ENCODE measurements at regions not wholly inside any gene's neighbourhood (a gene's known extent, or its start where the extent isn't known, plus 50 kb on each side); places are given as distances from the start of the nearest gene placed in this dataset.

- H3K36me3 Mint-ChIP-seq (ENCODE audit: low read depth): no peaks in the 10 kb centered on the region
- ATAC-seq (no peak), DNase-seq (no peak)
- peaks cover 2% of the 10 kb centered on the region for H3K4me1 Mint-ChIP-seq
- H3K27me3 Mint-ChIP-seq: no peaks in the 10 kb centered on the region
- H3K9me3 ChIP-seq (ENCODE audit: control insufficient read depth, low read length, poor library complexity, severe bottlenecking): no peaks in the 10 kb centered on the region
- H3K4me3 Mint-ChIP-seq: no peak overlapping the region
- no peak overlapping the region for H3K27ac Mint-ChIP-seq
Observed at GRCh38 chr6:100990070-100990469, 108.9 kb upstream of the ASCC3 start.

- Mint-ChIP-seq H3K36me3 (ENCODE audit: low read depth) (no peaks in the 10 kb centered on the region), H3K27ac (no peak overlapping the region), H3K4me1 (no peaks in the 10 kb centered on the region), H3K27me3 (no peaks in the 10 kb centered on the region), H3K4me3 (no peak overlapping the region)
- ATAC-seq: no peak
- no peak for DNase-seq
- H3K9me3 ChIP-seq (ENCODE audit: control insufficient read depth, low read length, poor library complexity, severe bottlenecking): no peaks in the 10 kb centered on the region
Observed at GRCh38 chr6:100996409-100996808, 115.3 kb upstream of the ASCC3 start.

- no peak overlapping the region for H3K27ac Mint-ChIP-seq
- H3K36me3 Mint-ChIP-seq (ENCODE audit: low read depth): no peaks in the 10 kb centered on the region
- H3K4me3 Mint-ChIP-seq: no peak overlapping the region
- no peaks in the 10 kb centered on the region for H3K27me3 Mint-ChIP-seq
- H3K4me1 Mint-ChIP-seq: no peaks in the 10 kb centered on the region
- H3K9me3 ChIP-seq (ENCODE audit: control insufficient read depth, low read length, poor library complexity, severe bottlenecking): no peaks in the 10 kb centered on the region
- DNase-seq: no peak
- no peak for ATAC-seq
Observed at GRCh38 chr6:100998111-100998510, 117.0 kb upstream of the ASCC3 start.

GRCh38 chr6:100999034-100999597, 118.0 kb upstream of the ASCC3 start:
- ATAC-seq (no peak), DNase-seq (no peak)
- Mint-ChIP-seq H3K4me3 (no peak overlapping the region), H3K27me3 (no peaks in the 10 kb centered on the region), H3K27ac (no peak overlapping the region), H3K36me3 (ENCODE audit: low read depth) (no peaks in the 10 kb centered on the region), H3K4me1 (no peaks in the 10 kb centered on the region)
- no peaks in the 10 kb centered on the region for H3K9me3 ChIP-seq (ENCODE audit: control insufficient read depth, low read length, poor library complexity, severe bottlenecking)

- Mint-ChIP-seq H3K27ac (no peak overlapping the region), H3K36me3 (ENCODE audit: low read depth) (no peaks in the 10 kb centered on the region), H3K27me3 (no peaks in the 10 kb centered on the region), H3K4me1 (no peaks in the 10 kb centered on the region), H3K4me3 (no peak overlapping the region)
- no peak for DNase-seq
- ATAC-seq: no peak
- no peaks in the 10 kb centered on the region for H3K9me3 ChIP-seq (ENCODE audit: control insufficient read depth, low read length, poor library complexity, severe bottlenecking)
Observed at GRCh38 chr6:101000341-101000740, 119.2 kb upstream of the ASCC3 start.

GRCh38 chr6:101001012-101001411, 119.9 kb upstream of the ASCC3 start:
- Mint-ChIP-seq H3K27me3 (no peaks in the 10 kb centered on the region), H3K36me3 (ENCODE audit: low read depth) (no peaks in the 10 kb centered on the region), H3K4me3 (no peak overlapping the region), H3K4me1 (no peaks in the 10 kb centered on the region), H3K27ac (no peak overlapping the region)
- ATAC-seq: no peak
- no peak for DNase-seq
- H3K9me3 ChIP-seq (ENCODE audit: control insufficient read depth, low read length, poor library complexity, severe bottlenecking): no peaks in the 10 kb centered on the region

- no peak for DNase-seq
- H3K4me3 Mint-ChIP-seq: no peak overlapping the region
- no peaks in the 10 kb centered on the region for H3K4me1 Mint-ChIP-seq
- ATAC-seq: no peak
- H3K36me3 Mint-ChIP-seq (ENCODE audit: low read depth): no peaks in the 10 kb centered on the region
- H3K27ac Mint-ChIP-seq: no peak overlapping the region
- no peaks in the 10 kb centered on the region for H3K9me3 ChIP-seq (ENCODE audit: control insufficient read depth, low read length, poor library complexity, severe bottlenecking)
- no peaks in the 10 kb centered on the region for H3K27me3 Mint-ChIP-seq
Observed at GRCh38 chr6:101001607-101002006, 120.5 kb upstream of the ASCC3 start.

- H3K4me1 Mint-ChIP-seq: no peaks in the 10 kb centered on the region
- no peaks in the 10 kb centered on the region for H3K27me3 Mint-ChIP-seq
- no peaks in the 10 kb centered on the region for H3K9me3 ChIP-seq (ENCODE audit: control insufficient read depth, low read length, poor library complexity, severe bottlenecking)
- H3K4me3 Mint-ChIP-seq: no peak overlapping the region
- ATAC-seq (no peak), DNase-seq (no peak)
- H3K36me3 Mint-ChIP-seq (ENCODE audit: low read depth): no peaks in the 10 kb centered on the region
- H3K27ac Mint-ChIP-seq: no peak overlapping the region
Observed at GRCh38 chr6:101003075-101003474, 121.9 kb upstream of the ASCC3 start.

GRCh38 chr6:101011186-101011585, 130.1 kb upstream of the ASCC3 start:
- Mint-ChIP-seq H3K36me3 (ENCODE audit: low read depth) (no peaks in the 10 kb centered on the region), H3K27ac (peak overlapping the region; percentile 56), H3K4me3 (peak overlapping the region; percentile 74), H3K27me3 (no peaks in the 10 kb centered on the region), H3K4me1 (peaks cover 12% of the 10 kb centered on the region)
- H3K9me3 ChIP-seq (ENCODE audit: control insufficient read depth, low read length, poor library complexity, severe bottlenecking): no peaks in the 10 kb centered on the region
- DNase-seq (no peak), ATAC-seq (peak; percentile 69)

- no peaks in the 10 kb centered on the region for H3K27me3 Mint-ChIP-seq
- H3K9me3 ChIP-seq (ENCODE audit: control insufficient read depth, low read length, poor library complexity, severe bottlenecking): no peaks in the 10 kb centered on the region
- no peak overlapping the region for H3K4me3 Mint-ChIP-seq
- no peak for DNase-seq
- peaks cover 12% of the 10 kb centered on the region for H3K4me1 Mint-ChIP-seq
- no peak for ATAC-seq
- no peak overlapping the region for H3K27ac Mint-ChIP-seq
- no peaks in the 10 kb centered on the region for H3K36me3 Mint-ChIP-seq (ENCODE audit: low read depth)
Observed at GRCh38 chr6:101013612-101014195, 132.6 kb upstream of the ASCC3 start.

GRCh38 chr6:101015541-101015940, 134.4 kb upstream of the ASCC3 start:
- Mint-ChIP-seq H3K36me3 (ENCODE audit: low read depth) (no peaks in the 10 kb centered on the region), H3K4me1 (peaks cover 12% of the 10 kb centered on the region)
- no peak for ATAC-seq

GRCh38 chr6:101016163-101016562, 135.0 kb upstream of the ASCC3 start:
- no peak overlapping the region for H3K27ac Mint-ChIP-seq
- no peaks in the 10 kb centered on the region for H3K36me3 Mint-ChIP-seq (ENCODE audit: low read depth)
- ATAC-seq (no peak), DNase-seq (no peak)
- H3K9me3 ChIP-seq (ENCODE audit: control insufficient read depth, low read length, poor library complexity, severe bottlenecking): no peaks in the 10 kb centered on the region
- peaks cover 6% of the 10 kb centered on the region for H3K4me1 Mint-ChIP-seq
- H3K4me3 Mint-ChIP-seq: no peak overlapping the region
- no peaks in the 10 kb centered on the region for H3K27me3 Mint-ChIP-seq

More at GRCh38 chr6:101015541-101015940, 134.4 kb upstream of the ASCC3 start:
- H3K27me3 Mint-ChIP-seq: no peaks in the 10 kb centered on the region
- H3K27ac Mint-ChIP-seq: no peak overlapping the region
- no peaks in the 10 kb centered on the region for H3K9me3 ChIP-seq (ENCODE audit: control insufficient read depth, low read length, poor library complexity, severe bottlenecking)
- no peak overlapping the region for H3K4me3 Mint-ChIP-seq
- no peak for DNase-seq

GRCh38 chr6:101018157-101018556, 137.0 kb upstream of the ASCC3 start:
- no peak overlapping the region for H3K4me3 Mint-ChIP-seq
- no peaks in the 10 kb centered on the region for H3K27me3 Mint-ChIP-seq
- no peak for DNase-seq
- no peaks in the 10 kb centered on the region for H3K4me1 Mint-ChIP-seq
- no peaks in the 10 kb centered on the region for H3K36me3 Mint-ChIP-seq (ENCODE audit: low read depth)
- no peaks in the 10 kb centered on the region for H3K9me3 ChIP-seq (ENCODE audit: control insufficient read depth, low read length, poor library complexity, severe bottlenecking)
- no peak overlapping the region for H3K27ac Mint-ChIP-seq
- no peak for ATAC-seq

- Mint-ChIP-seq H3K36me3 (ENCODE audit: low read depth) (no peaks in the 10 kb centered on the region), H3K4me1 (no peaks in the 10 kb centered on the region)
Observed at GRCh38 chr6:101021504-101021903, 140.4 kb upstream of the ASCC3 start.

More at GRCh38 chr6:101021504-101021903, 140.4 kb upstream of the ASCC3 start:
- Mint-ChIP-seq H3K27ac (no peak overlapping the region), H3K4me3 (no peak overlapping the region), H3K27me3 (no peaks in the 10 kb centered on the region)
- ATAC-seq (no peak), DNase-seq (no peak)
- no peaks in the 10 kb centered on the region for H3K9me3 ChIP-seq (ENCODE audit: control insufficient read depth, low read length, poor library complexity, severe bottlenecking)
